ENCODE measurements at regions not wholly inside any gene's neighbourhood (a gene's known extent, or its start where the extent isn't known, plus 50 kb on each side); places are given as distances from the start of the nearest gene placed in this dataset.

- TF ChIP-seq, protein P1, sequence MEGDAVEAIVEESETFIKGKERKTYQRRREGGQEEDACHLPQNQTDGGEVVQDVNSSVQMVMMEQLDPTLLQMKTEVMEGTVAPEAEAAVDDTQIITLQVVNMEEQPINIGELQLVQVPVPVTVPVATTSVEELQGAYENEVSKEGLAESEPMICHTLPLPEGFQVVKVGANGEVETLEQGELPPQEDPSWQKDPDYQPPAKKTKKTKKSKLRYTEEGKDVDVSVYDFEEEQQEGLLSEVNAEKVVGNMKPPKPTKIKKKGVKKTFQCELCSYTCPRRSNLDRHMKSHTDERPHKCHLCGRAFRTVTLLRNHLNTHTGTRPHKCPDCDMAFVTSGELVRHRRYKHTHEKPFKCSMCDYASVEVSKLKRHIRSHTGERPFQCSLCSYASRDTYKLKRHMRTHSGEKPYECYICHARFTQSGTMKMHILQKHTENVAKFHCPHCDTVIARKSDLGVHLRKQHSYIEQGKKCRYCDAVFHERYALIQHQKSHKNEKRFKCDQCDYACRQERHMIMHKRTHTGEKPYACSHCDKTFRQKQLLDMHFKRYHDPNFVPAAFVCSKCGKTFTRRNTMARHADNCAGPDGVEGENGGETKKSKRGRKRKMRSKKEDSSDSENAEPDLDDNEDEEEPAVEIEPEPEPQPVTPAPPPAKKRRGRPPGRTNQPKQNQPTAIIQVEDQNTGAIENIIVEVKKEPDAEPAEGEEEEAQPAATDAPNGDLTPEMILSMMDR (IDR thresholded peaks at IDR 0.05; ENCODE audit: control extremely low read depth in 1 of 3, insufficient read depth in 1 of 3, low read depth in 1 of 3, low read length in 3 of 3) = no peak
- TF ChIP-seq TAF1 (IDR thresholded peaks at IDR 0.05; ENCODE audit: low read depth, low read length) = no peak
- no peak for TF ChIP-seq GABPA (IDR thresholded peaks at IDR 0.05; ENCODE audit: borderline replicate concordance, insufficient read depth, low read length)
- TF ChIP-seq POLR2AphosphoS5 (IDR thresholded peaks at IDR 0.05; ENCODE audit: low read depth, low read length) = no peak
- TF ChIP-seq RFX5 (IDR thresholded peaks at IDR 0.05; ENCODE audit: borderline replicate concordance, low read depth, low read length) = no peak
- TF ChIP-seq RXRA (IDR thresholded peaks at IDR 0.05; ENCODE audit: insufficient read depth, low read depth, low read length) = no peak
- no peak for TF ChIP-seq POLR2A (IDR thresholded peaks at IDR 0.05; ENCODE audit: control extremely low read depth in 1 of 2, low read depth in 2 of 2, low read length in 2 of 2)
- TF ChIP-seq NANOG (IDR thresholded peaks at IDR 0.05; ENCODE audit: insufficient read depth, low read depth, low read length, poor library complexity, severe bottlenecking) = no peak
- TF ChIP-seq HDAC6 (IDR thresholded peaks at IDR 0.05; ENCODE audit: low read depth, low read length) = no peak
- TF ChIP-seq KDM1A (IDR thresholded peaks at IDR 0.05; ENCODE audit: borderline replicate concordance, low read length) = no peak
- TF ChIP-seq CHD2 (IDR thresholded peaks at IDR 0.05; ENCODE audit: low read length) = no peak
- no peak for TF ChIP-seq USF2 (IDR thresholded peaks at IDR 0.05; ENCODE audit: low read length)
- no peak for TF ChIP-seq EP300 (IDR thresholded peaks at IDR 0.05; ENCODE audit: borderline replicate concordance in 1 of 2, low read depth in 2 of 2, low read length in 2 of 2)
- no peak for TF ChIP-seq TEAD4 (IDR thresholded peaks at IDR 0.05; ENCODE audit: low read depth, low read length)
These were observed 368.1 kb upstream of the EDIL3 start for GRCh38 chr5:84752780-84753179.

Measured in H1 (cell line).